Neural cell (in vitro differentiated cells): ENCODE measurements at regions not wholly inside any gene's neighbourhood (a gene's known extent, or its start where the extent isn't known, plus 50 kb on each side); places are given as distances from the start of the nearest gene placed in this dataset.
"Not testable (repeated sequence)": the region's sequence is repeated elsewhere in the genome, so short reads cannot be mapped to it uniquely, and the experiment has no call there.

Source experiments
- H2AFZ ChIP-seq: fragments of 200-600, 300-800 bp; sonication (generic), shearing (Covaris generic); 2 replicates; pipeline ENCODE4 v1.6.0; 2014; ENCODE audit warnings: low read depth, mild to moderate bottlenecking, antibody characterized with exemption, low read length, moderate library complexity
- H3F3A ChIP-seq: fragments of 200-600 bp; shearing (Covaris generic); 2 replicates; pipeline ENCODE4 v1.6.1; 2016; ENCODE audit warnings: mild to moderate bottlenecking, moderate library complexity, mixed read lengths, antibody characterized with exemption, low read length; ENCODE audit not compliant: insufficient read depth, poor library complexity, severe bottlenecking
- H3K27ac ChIP-seq: fragments of 200-600, 300-800 bp; sonication (generic), shearing (Covaris generic); 2 replicates; pipeline ENCODE4 v1.5.1; 2014; ENCODE audit warnings: mild to moderate bottlenecking, low read length, moderate library complexity
- H3K27me3 ChIP-seq: fragments of 300-800, 200-600 bp; sonication (generic), shearing (Covaris generic); 2 replicates; pipeline ENCODE4 v1.6.0; 2014; ENCODE audit warnings: mild to moderate bottlenecking, low read depth, low read length, moderate library complexity; ENCODE audit not compliant: insufficient read depth
- H3K36me3 ChIP-seq: fragments of 300-800, 200-600 bp; sonication (generic), shearing (Covaris generic); 2 replicates; pipeline ENCODE4 v1.5.1; 2014; ENCODE audit warnings: mild to moderate bottlenecking, antibody characterized with exemption, low read length, moderate library complexity; ENCODE audit not compliant: insufficient read depth
- H3K4me2 ChIP-seq: fragments of 300-800, 200-600 bp; sonication (generic), shearing (Covaris generic); 2 replicates; pipeline ENCODE4 v1.6.0; 2014; ENCODE audit warnings: mild to moderate bottlenecking, low read length
- H3K4me3 ChIP-seq: fragments of 300-800, 200-600 bp; sonication (generic), shearing (Covaris generic); 2 replicates; pipeline ENCODE4 v1.5.1; 2014; ENCODE audit warnings: mild to moderate bottlenecking, low read length, moderate library complexity
- H3K79me2 ChIP-seq: fragments of 200-600 bp; shearing (Covaris generic); replicated peaks from 2 replicates; pipeline ENCODE4 v1.6.0; 2014; ENCODE audit warnings: mild to moderate bottlenecking, low read length, moderate library complexity; ENCODE audit not compliant: insufficient read depth
- H3K9ac ChIP-seq: fragments of 300-800, 200-600 bp; sonication (generic), shearing (Covaris generic); 2 replicates; pipeline ENCODE4 v1.6.1; 2016; ENCODE audit warnings: mild to moderate bottlenecking, low read length, mixed read lengths
- H3K9me2 ChIP-seq: fragments of 200-600 bp; shearing (Covaris generic); 2 replicates; pipeline ENCODE4 v1.6.1; 2016; ENCODE audit warnings: mild to moderate bottlenecking, low read length, mixed read lengths; ENCODE audit not compliant: insufficient read depth
- H3K9me3 ChIP-seq: fragments of 200-600, 300-800 bp; sonication (generic), shearing (Covaris generic); 2 replicates; pipeline ENCODE4 v1.6.1; 2016; ENCODE audit warnings: mild to moderate bottlenecking, mixed run types, low read length, moderate library complexity, mixed read lengths
- H4K20me1 ChIP-seq: fragments of 200-600 bp; shearing (Covaris generic); 2 replicates; pipeline ENCODE4 v1.6.1; 2016; ENCODE audit warnings: mild to moderate bottlenecking, mixed run types; ENCODE audit not compliant: insufficient read depth

GRCh38 chr2:131607056-131607455, 79.4 kb downstream of the CCDC74A start:
- not testable (repeated sequence) for H3K9me3 ChIP-seq, H3F3A ChIP-seq, H3K9ac ChIP-seq, H3K9me2 ChIP-seq, H3K36me3 ChIP-seq, H3K27ac ChIP-seq, H3K4me3 ChIP-seq, H3K4me2 ChIP-seq, H3K27me3 ChIP-seq, H4K20me1 ChIP-seq, H2AFZ ChIP-seq, H3K79me2 ChIP-seq

- H3K9me2 ChIP-seq, H3K36me3 ChIP-seq, H3K27ac ChIP-seq, H3F3A ChIP-seq, H3K79me2 ChIP-seq, H3K9me3 ChIP-seq, H3K4me2 ChIP-seq, H2AFZ ChIP-seq, H3K9ac ChIP-seq, H4K20me1 ChIP-seq, H3K4me3 ChIP-seq, H3K27me3 ChIP-seq: not testable (repeated sequence)
Measured at GRCh38 chr2:131614539-131614938, 86.9 kb downstream of the CCDC74A start.

- not testable (repeated sequence) for H4K20me1 ChIP-seq, H3K9me3 ChIP-seq, H3K79me2 ChIP-seq, H3K9ac ChIP-seq, H3F3A ChIP-seq, H3K4me2 ChIP-seq, H3K36me3 ChIP-seq, H3K27me3 ChIP-seq, H2AFZ ChIP-seq, H3K9me2 ChIP-seq, H3K27ac ChIP-seq, H3K4me3 ChIP-seq
Measured at GRCh38 chr2:131618320-131618719, 90.6 kb downstream of the CCDC74A start.

- not testable (repeated sequence) for H3F3A ChIP-seq, H3K4me2 ChIP-seq, H3K27me3 ChIP-seq, H2AFZ ChIP-seq, H3K36me3 ChIP-seq, H3K27ac ChIP-seq, H3K79me2 ChIP-seq, H4K20me1 ChIP-seq, H3K9me2 ChIP-seq, H3K9me3 ChIP-seq, H3K4me3 ChIP-seq, H3K9ac ChIP-seq
Measured at GRCh38 chr2:131622874-131623273, 95.2 kb downstream of the CCDC74A start.

- not testable (repeated sequence) for H3K27me3 ChIP-seq, H3K4me2 ChIP-seq
Measured at GRCh38 chr2:131626011-131626410, 98.3 kb downstream of the CCDC74A start.

GRCh38 chr2:131626565-131626964, 98.9 kb downstream of the CCDC74A start:
- H3K9me3 ChIP-seq, H3K27me3 ChIP-seq, H4K20me1 ChIP-seq, H3K9me2 ChIP-seq, H2AFZ ChIP-seq, H3K79me2 ChIP-seq, H3K9ac ChIP-seq, H3K4me3 ChIP-seq, H3K4me2 ChIP-seq, H3K36me3 ChIP-seq, H3F3A ChIP-seq, H3K27ac ChIP-seq: not testable (repeated sequence)

More at GRCh38 chr2:131626011-131626410, 98.3 kb downstream of the CCDC74A start:
- not testable (repeated sequence) for H3K79me2 ChIP-seq, H3K36me3 ChIP-seq, H3K27ac ChIP-seq, H3K9me2 ChIP-seq, H3F3A ChIP-seq, H3K9me3 ChIP-seq, H4K20me1 ChIP-seq, H2AFZ ChIP-seq, H3K4me3 ChIP-seq, H3K9ac ChIP-seq

GRCh38 chr2:131627777-131628176, 100.1 kb downstream of the CCDC74A start:
- H3K79me2 ChIP-seq, H3K4me3 ChIP-seq, H4K20me1 ChIP-seq, H3K9ac ChIP-seq, H2AFZ ChIP-seq, H3K27me3 ChIP-seq, H3K4me2 ChIP-seq, H3F3A ChIP-seq, H3K36me3 ChIP-seq, H3K27ac ChIP-seq, H3K9me3 ChIP-seq, H3K9me2 ChIP-seq: not testable (repeated sequence)

- H3K27ac ChIP-seq, H2AFZ ChIP-seq, H3K9ac ChIP-seq, H3F3A ChIP-seq, H3K79me2 ChIP-seq, H3K27me3 ChIP-seq, H3K9me3 ChIP-seq, H3K4me3 ChIP-seq, H3K36me3 ChIP-seq, H4K20me1 ChIP-seq, H3K9me2 ChIP-seq, H3K4me2 ChIP-seq: not testable (repeated sequence)
Measured at GRCh38 chr2:131631648-131632047, 104.0 kb downstream of the CCDC74A start.
